GM21528 (cell line): ENCODE measurements at regions not wholly inside any gene's neighbourhood (a gene's known extent, or its start where the extent isn't known, plus 50 kb on each side); places are given as distances from the start of the nearest gene placed in this dataset.

Experiments
- ATAC-seq: cut with Tn5 transposase; IDR thresholded peaks from one replicate; pipeline ENCODE4 v1.9.1; 2021; ENCODE audit warnings: mild to moderate bottlenecking, moderate library complexity; ENCODE audit not compliant: unreplicated experiment, low FRiP score

- no peak for ATAC-seq
Observed at GRCh38 chr7:51367614-51367968, 51.0 kb upstream of the COBL start.

DNA sequence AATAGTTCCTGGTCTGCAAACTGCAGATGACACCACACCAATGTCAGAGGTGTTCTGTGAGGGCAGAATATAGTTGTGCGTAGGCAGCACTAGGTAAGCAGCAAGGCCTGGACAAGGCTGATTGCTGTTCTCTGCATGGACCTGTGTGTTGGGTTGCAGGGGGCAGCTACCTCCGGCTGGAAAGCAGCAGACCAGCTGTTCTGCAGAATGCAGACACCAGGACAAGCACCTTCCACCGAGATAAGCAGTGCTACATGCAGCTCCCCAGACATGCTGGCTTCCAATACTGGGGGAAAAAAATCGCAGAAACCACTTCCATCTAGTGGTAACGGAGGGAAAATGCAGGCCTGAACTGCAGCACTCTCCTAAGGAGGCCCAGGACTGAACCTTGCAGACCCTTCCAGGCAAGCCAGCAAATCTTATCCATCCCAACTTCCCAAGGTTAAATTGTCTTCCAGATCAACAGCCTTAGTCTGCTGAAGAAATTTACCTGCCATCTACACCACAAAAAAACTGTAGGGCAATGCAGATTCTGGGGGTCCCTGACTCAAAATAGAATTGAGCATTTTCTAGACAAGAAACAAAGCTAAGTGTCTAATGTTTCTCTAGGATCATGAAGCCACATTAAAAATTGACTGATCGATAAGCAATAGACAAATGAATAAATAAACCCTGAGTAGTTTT is 50.5 kb upstream of the COBL start:
- no peak for ATAC-seq
